ENCODE measurements at regions not wholly inside any gene's neighbourhood (a gene's known extent, or its start where the extent isn't known, plus 50 kb on each side); places are given as distances from the start of the nearest gene placed in this dataset.

DNA sequence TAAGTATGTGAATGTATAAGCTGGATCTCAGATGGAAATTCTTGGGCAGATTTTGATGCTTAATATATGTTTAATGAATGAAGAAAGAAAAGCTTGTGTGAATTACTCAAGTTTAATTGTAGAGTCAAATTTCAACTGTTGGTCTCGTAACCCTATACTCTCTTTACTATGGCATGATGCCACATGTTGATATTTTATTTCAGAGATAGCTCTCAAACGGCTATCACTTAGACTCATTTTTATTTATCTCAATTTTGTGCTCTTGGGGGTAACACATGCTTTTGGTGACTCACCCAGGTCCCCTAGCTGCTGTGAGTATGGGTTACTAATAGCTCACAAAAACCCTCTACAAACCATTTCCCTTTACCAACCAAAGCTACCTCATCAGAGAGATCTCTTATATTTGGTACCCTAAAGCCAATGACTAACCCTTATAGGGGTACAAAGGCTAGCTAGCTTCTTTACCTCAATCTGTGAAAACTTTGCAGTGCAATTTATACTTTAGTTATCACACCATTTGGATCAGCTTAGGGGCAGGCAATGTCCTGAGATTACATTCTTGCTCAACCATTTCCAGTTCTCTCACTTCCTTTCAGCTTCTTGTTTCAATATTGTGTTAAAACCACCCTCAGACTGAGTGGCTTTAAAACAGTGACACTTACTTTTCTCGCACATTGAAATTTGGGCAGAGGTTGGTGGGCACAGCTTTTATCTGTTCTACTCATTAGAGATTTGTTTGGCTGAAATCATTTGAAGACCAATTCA, 240.3 kb downstream of the CDH7 start:
- no peak for DNase-seq

DNA sequence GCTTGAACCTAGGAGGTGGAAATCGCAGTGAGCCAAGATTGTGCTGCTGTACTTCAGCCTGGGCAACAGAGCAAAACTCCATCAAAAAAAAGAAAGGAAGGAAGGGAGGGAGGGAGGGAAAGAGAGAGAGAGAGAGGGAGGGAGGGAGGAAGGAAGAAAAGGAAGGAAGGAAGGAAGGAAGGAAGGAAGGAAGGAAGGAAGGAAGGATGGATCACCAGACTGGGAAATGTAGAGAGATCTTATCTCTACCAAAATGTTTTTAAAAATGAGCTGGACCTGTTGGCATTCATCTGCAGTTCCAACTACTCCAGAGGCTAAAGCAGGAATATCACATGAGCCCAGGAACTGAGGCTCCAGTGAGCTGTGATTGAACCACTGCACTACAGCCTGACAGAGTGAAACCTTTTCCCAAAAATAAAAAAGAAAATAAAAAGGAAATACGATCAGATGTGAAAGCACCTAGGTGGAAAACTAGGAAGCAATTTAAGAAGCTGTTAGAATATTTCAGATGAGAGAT, 239.4 kb downstream of the CDH7 start:
- DNase-seq: no peak

DNA sequence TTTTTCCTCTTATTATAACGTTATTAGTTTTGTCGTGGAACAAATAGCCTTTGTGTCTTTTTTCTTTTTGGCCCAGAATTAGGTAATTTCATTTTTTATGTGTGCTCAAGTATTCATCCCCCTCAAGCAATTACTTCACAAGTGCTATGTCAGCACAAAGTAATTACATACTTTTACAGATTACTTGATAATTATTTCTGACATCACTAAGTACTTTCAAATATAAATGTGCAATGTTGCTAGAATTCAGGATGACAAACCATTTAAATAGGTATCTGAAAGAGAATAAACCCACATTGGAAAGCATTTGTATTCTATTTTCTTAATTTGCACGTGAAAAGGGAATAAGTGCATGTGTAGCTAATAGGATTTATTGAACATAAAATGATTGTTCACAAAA, 238.2 kb downstream of the CDH7 start:
- DNase-seq: peak; percentile 18

DNA sequence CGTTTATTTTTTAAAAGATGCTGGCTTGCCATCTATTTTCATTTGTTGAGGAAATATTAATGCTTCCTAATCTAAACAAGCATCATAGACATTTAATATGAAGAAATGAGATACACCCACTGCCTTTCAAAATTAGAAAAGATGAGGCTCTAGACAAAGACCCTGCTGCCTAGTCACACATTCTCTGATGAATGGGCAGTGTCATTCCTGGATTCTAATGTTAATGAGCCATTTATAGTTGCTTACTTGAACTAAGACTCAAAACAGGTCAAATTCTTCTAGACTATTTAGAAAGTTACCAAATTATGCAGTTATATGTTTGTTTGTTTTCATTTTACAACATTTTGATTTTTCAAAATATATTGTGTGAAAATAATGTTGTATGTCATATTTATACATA, 237.6 kb downstream of the CDH7 start:
- DNase-seq: peak; percentile 17

DNA sequence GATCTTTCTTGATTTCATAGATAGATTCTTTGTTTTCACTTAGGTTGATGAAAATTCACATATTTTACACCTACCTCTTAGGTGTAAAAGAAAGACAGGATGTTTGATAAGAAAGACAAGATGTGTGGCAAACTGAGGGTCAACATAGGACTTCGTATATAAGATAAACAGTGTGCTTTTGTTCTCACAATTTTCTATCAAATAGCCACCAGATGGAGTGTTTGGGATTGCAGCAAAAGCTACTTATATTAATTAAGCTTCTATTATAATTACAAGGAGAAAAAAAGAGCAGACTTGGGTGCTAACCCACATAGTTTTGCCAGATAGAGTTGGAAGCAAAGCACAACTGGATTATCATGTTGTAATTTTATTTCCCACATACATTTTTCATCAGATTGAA, 232.9 kb downstream of the CDH7 start:
- DNase-seq: no peak

DNA sequence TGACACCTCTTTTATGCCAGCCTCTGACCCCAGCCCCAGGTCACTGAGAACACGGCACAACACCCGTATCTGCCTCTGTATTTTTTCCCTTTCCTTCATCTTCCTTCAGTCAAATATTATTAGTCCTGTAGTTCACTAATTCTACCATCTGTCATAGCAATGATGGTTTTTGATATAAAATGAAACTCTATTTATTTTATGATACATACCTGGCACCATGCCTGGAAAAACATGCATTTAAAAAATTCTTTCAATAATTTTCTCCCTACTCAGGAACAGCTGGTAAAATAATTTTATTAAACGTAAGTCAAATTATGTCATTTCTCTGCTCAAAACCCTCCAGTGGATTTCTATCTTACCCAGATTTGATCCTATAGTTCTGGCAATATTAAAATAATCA, 224.7 kb downstream of the CDH7 start:
- DNase-seq: no peak

DNA sequence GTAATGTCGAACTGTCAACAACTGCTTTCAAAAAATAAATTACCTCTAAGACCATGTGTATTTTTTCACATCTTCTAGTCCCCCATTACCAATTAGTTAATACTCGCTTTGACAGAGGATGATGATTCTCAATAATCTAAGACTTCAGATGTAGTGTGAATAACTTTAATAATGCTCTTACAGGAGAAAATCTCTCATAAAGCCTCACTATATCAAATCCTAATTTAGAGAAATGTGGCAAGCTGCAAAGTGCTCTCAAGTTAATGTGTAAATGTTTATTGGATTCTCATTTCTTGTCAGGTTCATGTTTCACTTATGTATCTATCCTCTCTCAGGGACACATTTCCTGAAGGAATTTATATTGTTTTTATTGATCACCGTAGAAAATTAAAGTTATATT, 223.9 kb downstream of the CDH7 start:
- DNase-seq: no peak

DNA sequence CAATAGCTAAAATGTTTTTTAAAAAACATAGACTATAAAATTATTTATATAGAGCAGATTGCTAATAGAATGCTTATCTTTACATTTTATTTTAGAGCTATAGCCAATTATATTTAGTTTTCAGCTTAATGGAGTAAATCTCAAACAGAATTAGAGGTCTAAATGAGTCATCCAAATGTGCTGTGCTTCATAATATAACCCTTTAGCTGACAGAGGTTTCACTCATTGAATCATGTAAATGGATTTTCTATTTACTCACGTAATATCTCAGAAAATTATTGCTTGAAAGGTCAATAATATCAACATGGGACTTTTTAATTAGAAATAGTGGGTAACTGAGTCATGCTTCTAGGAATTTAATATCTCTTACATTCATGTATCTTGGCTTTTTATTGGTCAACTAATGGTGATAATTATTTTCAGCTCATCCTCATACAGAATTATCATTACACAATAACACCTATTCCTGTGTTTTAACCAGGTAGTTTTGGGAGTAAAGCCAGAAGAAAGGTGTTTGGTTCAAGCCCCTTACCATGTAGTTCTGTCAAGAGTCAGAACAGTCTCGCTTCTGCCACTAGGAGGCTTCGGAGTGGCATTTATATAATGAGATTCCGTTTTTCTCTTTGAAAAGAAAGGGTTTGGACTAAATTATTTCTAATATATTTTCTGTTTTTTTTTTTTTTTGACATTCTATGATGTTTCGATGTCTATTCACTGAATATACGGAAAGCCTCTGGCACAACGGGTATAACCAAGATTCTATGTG, 217.6 kb downstream of the CDH7 start:
- DNase-seq: no peak

DNA sequence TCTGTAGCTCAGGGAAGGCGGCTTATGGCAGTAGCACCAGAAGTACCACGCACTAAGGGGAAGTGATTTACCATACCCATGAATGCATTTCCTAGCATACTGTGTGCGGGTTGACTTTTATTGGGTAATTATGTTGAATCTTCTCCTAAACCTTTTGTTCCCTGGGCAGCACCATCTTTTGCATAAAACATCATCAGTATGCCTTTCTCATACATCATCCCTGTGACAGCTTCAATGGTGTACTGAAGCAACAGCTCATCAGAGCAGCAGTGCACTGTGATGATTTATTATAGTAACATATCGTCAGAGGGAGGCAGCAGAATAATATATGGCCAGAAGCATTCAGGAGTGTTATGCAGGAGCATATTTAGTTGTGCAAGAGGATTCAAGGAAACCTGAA, 204.9 kb downstream of the CDH7 start:
- no peak for DNase-seq

DNA sequence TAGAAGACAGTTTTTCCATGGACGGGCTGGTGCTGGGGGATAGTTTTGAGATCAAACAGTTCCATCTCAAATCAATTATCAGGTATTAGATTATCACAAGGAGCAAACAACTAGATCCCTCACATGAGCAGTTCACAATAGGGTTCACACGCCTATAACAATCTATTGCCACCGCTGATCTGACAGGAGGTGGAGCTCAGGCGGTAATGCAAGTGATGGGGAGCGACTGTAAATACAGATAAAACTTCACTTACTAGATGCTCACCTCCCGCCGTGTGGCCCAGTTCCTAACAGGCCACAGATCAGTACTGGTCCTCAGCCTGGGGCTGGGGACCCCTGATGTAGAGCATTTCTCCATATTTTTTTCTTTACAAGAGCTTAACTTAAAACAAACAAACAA, 203.6 kb downstream of the CDH7 start:
- DNase-seq: no peak

DNA sequence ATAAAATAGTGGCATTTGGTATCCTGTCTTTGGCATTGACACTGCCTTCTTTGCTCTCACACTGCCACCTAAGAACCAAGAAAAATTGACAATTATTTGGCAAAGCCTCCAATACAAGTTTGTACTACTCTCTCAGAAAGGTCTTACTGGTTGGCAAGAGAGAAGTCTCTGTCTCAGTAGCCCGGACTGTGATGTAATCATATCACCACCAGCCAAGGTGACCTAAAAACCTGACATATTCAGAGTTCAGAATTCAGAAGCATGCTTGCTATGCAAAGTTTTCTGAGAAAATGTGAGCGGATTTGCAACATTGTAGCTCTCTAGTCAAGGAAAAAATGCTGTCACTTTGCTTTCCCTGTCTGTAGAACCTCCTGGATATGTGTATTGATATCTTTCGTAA, 196.0 kb downstream of the CDH7 start:
- DNase-seq: no peak

DNA sequence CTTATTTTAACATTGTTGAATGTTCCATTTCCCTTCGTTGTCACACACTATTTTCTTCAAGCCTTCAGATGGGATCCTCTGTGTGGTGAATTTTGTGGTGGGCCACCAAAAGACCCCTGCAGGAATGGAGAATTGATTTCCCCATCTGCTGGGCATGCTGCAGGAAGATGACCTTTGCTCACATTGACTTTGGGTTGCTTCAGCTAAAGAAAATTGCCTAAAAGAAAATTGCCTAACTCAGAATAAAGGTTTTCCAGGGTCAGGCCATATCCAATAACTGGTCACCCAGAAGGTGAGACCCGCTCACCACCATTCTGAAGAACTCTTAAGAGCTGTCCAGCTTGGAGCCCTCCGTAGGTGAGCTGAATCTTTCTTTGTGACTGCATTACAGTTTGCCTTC, 192.5 kb downstream of the CDH7 start:
- DNase-seq: no peak

DNA sequence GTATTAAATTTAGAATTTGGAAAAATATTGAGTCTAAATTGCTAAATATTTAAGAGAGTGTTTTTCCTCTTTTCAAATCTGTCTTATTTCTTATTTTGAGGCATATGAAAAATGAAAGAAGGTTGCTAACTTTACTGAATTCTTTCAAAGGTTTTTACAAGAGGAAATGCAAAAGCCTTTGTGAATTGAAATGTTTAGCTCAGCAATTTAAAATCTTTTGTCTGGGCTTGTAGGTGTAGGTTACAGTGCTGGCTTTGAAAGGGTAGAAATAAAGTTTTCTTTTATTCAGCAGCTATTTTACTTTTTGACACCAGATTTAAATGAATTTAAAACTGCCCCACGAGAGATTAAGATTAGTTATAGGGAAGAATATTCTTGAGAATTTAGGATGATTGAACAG, 192.0 kb downstream of the CDH7 start:
- no peak for DNase-seq

DNA sequence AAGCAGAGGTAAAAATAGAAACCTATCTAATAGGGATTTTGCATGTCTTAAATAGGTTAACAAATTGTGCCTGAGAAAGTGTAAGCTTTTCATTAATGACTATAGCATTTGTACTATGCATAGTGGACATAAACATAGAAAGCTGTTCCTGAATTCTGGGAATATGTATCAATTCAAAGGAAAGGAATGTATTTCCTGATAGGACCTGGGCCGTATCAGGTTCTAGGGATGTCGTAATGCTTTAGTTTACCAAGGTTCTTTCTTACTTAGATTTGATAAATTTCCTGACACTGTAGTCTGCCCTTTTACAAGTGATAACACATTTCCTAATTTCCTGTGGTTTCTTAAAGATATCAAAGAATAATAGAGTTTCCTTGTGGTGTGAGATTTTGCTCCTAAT, 191.3 kb downstream of the CDH7 start:
- DNase-seq: no peak

DNA sequence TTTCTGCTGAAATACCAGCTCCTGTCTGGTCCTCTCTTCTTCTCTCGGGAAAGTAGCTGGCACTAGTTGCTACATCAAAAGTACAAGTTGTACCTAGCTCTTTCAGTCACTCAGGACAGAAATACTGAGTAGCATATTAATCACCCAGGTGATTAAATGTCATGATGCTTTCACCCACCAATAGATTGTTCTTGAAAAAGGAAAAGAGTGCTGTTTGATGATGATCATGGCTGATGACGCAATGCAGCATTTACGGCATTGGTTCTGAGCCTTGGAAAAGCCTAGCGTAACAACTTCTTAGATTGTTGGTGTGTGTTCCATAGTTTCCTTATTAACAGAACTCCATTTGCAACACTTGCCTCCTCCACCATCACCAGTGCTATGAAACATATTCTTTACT, 190.7 kb downstream of the CDH7 start:
- no peak for DNase-seq

Data from retina (tissue), 1 donor.